ENCODE measurements at regions not wholly inside any gene's neighbourhood (a gene's known extent, or its start where the extent isn't known, plus 50 kb on each side); places are given as distances from the start of the nearest gene placed in this dataset.

- H3K4me1 ChIP-seq, result no peaks in the 10 kb centered on the region
- 27 to 31% methylated on average over 2 of the region's 2 CpGs for WGBS, 2 donors
- H3K4me3 ChIP-seq, result no peak overlapping the region
- H3K36me3 ChIP-seq (ENCODE audit: low read depth, missing control alignments), result no peaks in the 10 kb centered on the region
- H3K27me3 ChIP-seq, result no peaks in the 10 kb centered on the region
- TF ChIP-seq CTCF (IDR thresholded peaks at IDR 0.05), result no peak
- no peak for TF ChIP-seq POLR2A (IDR thresholded peaks at IDR 0.05)
- H3K9me3 ChIP-seq, result no peaks in the 10 kb centered on the region
- no peak overlapping the region for H3K27ac ChIP-seq
- DNase-seq, result no peak
- intact Hi-C loops (cut with DNase I; ENCODE audit: low total_unique reads), result no loop called here
Observed at GRCh38 chr1:70552662-70553566, 141.8 kb downstream of the CTH start.

- Histone ChIP-seq H3K4me1 (no peaks in the 10 kb centered on the region), H3K27me3 (no peaks in the 10 kb centered on the region), H3K4me3 (no peak overlapping the region), H3K36me3 (ENCODE audit: low read depth, missing control alignments) (no peaks in the 10 kb centered on the region), H3K9me3 (no peaks in the 10 kb centered on the region), H3K27ac (no peak overlapping the region)
- intact Hi-C loops (cut with DNase I; ENCODE audit: low total_unique reads), result no loop called here
- 48 to 49% methylated on average over 1 of the region's 1 CpG for WGBS, 2 donors
- no peak for TF ChIP-seq CTCF (IDR thresholded peaks at IDR 0.05)
- DNase-seq, result no peak
Observed at GRCh38 chr1:70553567-70553956, 142.5 kb downstream of the CTH start.

GRCh38 chr1:70554341-70554740 is 143.3 kb downstream of the CTH start:
- Histone ChIP-seq H3K36me3 (ENCODE audit: low read depth, missing control alignments) (no peaks in the 10 kb centered on the region), H3K4me1 (no peaks in the 10 kb centered on the region), H3K4me3 (no peak overlapping the region), H3K27me3 (no peaks in the 10 kb centered on the region), H3K9me3 (no peaks in the 10 kb centered on the region), H3K27ac (no peak overlapping the region)
- no peak for DNase-seq
- 70 to 74% methylated on average over 2 of the region's 2 CpGs for WGBS, 2 donors
- intact Hi-C loops (cut with DNase I; ENCODE audit: low total_unique reads), result no loop called here
- TF ChIP-seq POLR2A (IDR thresholded peaks at IDR 0.05) (no peak), CTCF (IDR thresholded peaks at IDR 0.05) (no peak)

- Histone ChIP-seq H3K36me3 (ENCODE audit: low read depth, missing control alignments) (no peaks in the 10 kb centered on the region), H3K27me3 (no peaks in the 10 kb centered on the region), H3K4me3 (no peak overlapping the region), H3K27ac (no peak overlapping the region), H3K4me1 (no peaks in the 10 kb centered on the region), H3K9me3 (no peaks in the 10 kb centered on the region)
- TF ChIP-seq CTCF (IDR thresholded peaks at IDR 0.05) (no peak), POLR2A (IDR thresholded peaks at IDR 0.05) (no peak)
- DNase-seq, result no peak
- intact Hi-C loops (cut with DNase I; ENCODE audit: low total_unique reads), result no loop called here
- WGBS, 2 donors, result 85 to 86% methylated on average over 2 of the region's 2 CpGs
Observed at GRCh38 chr1:70556541-70556940, 145.5 kb downstream of the CTH start.

GRCh38 chr1:70567167-70567566 is 156.1 kb downstream of the CTH start:
- Histone ChIP-seq H3K27ac (no peak overlapping the region), H3K36me3 (ENCODE audit: low read depth, missing control alignments) (no peaks in the 10 kb centered on the region), H3K9me3 (no peaks in the 10 kb centered on the region), H3K27me3 (no peaks in the 10 kb centered on the region), H3K4me1 (no peaks in the 10 kb centered on the region), H3K4me3 (no peak overlapping the region)
- no peak for DNase-seq
- 85 to 89% methylated on average over 5 of the region's 5 CpGs for whole genome bisulfite sequencing, 2 donors
- no peak for TF ChIP-seq POLR2A (IDR thresholded peaks at IDR 0.05)
- TF ChIP-seq CTCF (IDR thresholded peaks at IDR 0.05), result no peak
- intact Hi-C loops (cut with DNase I; ENCODE audit: low total_unique reads), result no loop called here
